ENCODE measurements at regions not wholly inside any gene's neighbourhood (a gene's known extent, or its start where the extent isn't known, plus 50 kb on each side); places are given as distances from the start of the nearest gene placed in this dataset.

- DNase-seq: no peak
These were observed 277.6 kb upstream of the ZC3H12C start for GRCh38 chr11:109815500-109816150.

- DNase-seq: no peak
These were observed 274.9 kb upstream of the ZC3H12C start for GRCh38 chr11:109818290-109818689.

GRCh38 chr11:109819410-109819809 is 273.8 kb upstream of the ZC3H12C start:
- no peak for DNase-seq

- no peak for DNase-seq
These were observed 271.7 kb upstream of the ZC3H12C start for GRCh38 chr11:109821511-109821910.

- no peak for DNase-seq
These were observed 270.6 kb upstream of the ZC3H12C start for GRCh38 chr11:109822436-109823102.

GRCh38 chr11:109828387-109828786 is 264.8 kb upstream of the ZC3H12C start:
- no peak for DNase-seq

GRCh38 chr11:109838026-109838425 is 255.2 kb upstream of the ZC3H12C start:
- DNase-seq: no peak

- DNase-seq: no peak
These were observed 247.8 kb upstream of the ZC3H12C start for GRCh38 chr11:109845437-109845836.

GRCh38 chr11:109847621-109848020 is 245.6 kb upstream of the ZC3H12C start:
- no peak for DNase-seq

- DNase-seq: no peak
These were observed 244.1 kb upstream of the ZC3H12C start for GRCh38 chr11:109849051-109849450.

- DNase-seq: no peak
These were observed 243.2 kb upstream of the ZC3H12C start for GRCh38 chr11:109849946-109850345.

- DNase-seq: no peak
These were observed 241.3 kb upstream of the ZC3H12C start for GRCh38 chr11:109851780-109852390.

GRCh38 chr11:109853156-109853776 is 239.9 kb upstream of the ZC3H12C start:
- DNase-seq: no peak

GRCh38 chr11:109854731-109855130 is 238.5 kb upstream of the ZC3H12C start:
- no peak for DNase-seq

- no peak for DNase-seq
These were observed 236.3 kb upstream of the ZC3H12C start for GRCh38 chr11:109856928-109857327.

- DNase-seq: no peak
These were observed 235.6 kb upstream of the ZC3H12C start for GRCh38 chr11:109857637-109858036.

- no peak for DNase-seq
These were observed 235.0 kb upstream of the ZC3H12C start for GRCh38 chr11:109858152-109858551.

- DNase-seq: no peak
These were observed 234.0 kb upstream of the ZC3H12C start for GRCh38 chr11:109859045-109859724.

GRCh38 chr11:109862835-109863234 is 230.4 kb upstream of the ZC3H12C start:
- DNase-seq: no peak

- no peak for DNase-seq
These were observed 229.0 kb upstream of the ZC3H12C start for GRCh38 chr11:109864151-109864661.

- DNase-seq: no peak
These were observed 228.2 kb upstream of the ZC3H12C start for GRCh38 chr11:109864834-109865547.

- no peak for DNase-seq
These were observed 227.5 kb upstream of the ZC3H12C start for GRCh38 chr11:109865548-109866186.
